ENCODE measurements at regions not wholly inside any gene's neighbourhood (a gene's known extent, or its start where the extent isn't known, plus 50 kb on each side); places are given as distances from the start of the nearest gene placed in this dataset.

DNA sequence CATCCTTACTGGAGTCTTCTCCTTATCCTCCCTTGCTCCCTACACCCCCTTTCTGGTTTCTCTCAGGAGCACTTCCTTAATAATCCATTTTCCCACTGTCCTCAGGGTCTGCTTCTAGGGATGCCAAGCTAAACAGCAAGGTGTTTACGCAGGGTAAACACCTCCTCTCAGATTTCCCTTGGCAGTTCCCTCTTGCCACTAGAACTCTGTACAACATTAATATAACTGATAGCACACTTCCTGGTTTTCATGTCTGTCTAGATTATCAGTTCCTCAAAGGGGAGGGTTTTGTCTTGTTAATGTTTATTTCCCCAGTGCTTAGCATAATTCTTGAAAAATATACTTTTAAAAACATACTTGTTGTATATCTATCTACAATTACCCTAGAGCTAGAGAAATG, 118.0 kb upstream of the SLC24A5 start:
- Histone ChIP-seq H3K4me3 (no peak overlapping the region), H3K27me3 (no peaks in the 10 kb centered on the region), H3K27ac (no peak overlapping the region), H3K9me3 (no peaks in the 10 kb centered on the region), H3K4me1 (peaks cover 0 to 10% (median 10%) of the 10 kb centered on the region in 3 donors), H3K36me3 (no peaks in the 10 kb centered on the region)
- FAIRE-seq (no peak), DNase-seq (no peak), ATAC-seq (peak; percentile 75 to 84 (median 80))
- intact Hi-C loops (cut with DNase I), result no loop called here
- 6 to 9% methylated on average over 1 of the region's 1 CpG for WGBS, 2 donors
- TF ChIP-seq, protein P1, sequence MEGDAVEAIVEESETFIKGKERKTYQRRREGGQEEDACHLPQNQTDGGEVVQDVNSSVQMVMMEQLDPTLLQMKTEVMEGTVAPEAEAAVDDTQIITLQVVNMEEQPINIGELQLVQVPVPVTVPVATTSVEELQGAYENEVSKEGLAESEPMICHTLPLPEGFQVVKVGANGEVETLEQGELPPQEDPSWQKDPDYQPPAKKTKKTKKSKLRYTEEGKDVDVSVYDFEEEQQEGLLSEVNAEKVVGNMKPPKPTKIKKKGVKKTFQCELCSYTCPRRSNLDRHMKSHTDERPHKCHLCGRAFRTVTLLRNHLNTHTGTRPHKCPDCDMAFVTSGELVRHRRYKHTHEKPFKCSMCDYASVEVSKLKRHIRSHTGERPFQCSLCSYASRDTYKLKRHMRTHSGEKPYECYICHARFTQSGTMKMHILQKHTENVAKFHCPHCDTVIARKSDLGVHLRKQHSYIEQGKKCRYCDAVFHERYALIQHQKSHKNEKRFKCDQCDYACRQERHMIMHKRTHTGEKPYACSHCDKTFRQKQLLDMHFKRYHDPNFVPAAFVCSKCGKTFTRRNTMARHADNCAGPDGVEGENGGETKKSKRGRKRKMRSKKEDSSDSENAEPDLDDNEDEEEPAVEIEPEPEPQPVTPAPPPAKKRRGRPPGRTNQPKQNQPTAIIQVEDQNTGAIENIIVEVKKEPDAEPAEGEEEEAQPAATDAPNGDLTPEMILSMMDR (IDR thresholded peaks at IDR 0.05), result no peak

DNA sequence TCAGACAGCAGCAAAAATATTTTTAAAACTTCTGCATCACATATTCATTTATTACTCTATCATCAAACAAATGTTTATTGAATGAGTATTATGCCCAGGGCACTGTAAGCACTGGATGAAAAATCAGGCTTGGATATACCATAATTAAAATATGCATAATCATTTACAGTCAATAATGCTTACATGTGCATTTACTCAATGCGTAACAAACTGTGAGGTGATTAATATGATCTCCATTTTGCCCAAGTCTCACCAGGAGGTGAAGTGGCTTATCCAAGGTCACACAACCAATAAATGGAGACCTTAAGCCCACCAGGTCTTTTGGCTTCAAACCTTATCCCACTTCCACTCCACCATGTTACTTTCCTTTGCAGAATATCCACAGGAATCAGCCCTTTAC, 117.3 kb upstream of the SLC24A5 start:
- no peak for FAIRE-seq
- ATAC-seq, result no peak
- no peaks in the 10 kb centered on the region for H3K27me3 ChIP-seq
- H3K36me3 ChIP-seq, result no peaks in the 10 kb centered on the region
- WGBS, 2 donors, result 81 to 94% methylated on average over 1 of the region's 1 CpG
- intact Hi-C loops (cut with DNase I), result no loop called here
- no peak for DNase-seq
- no peak overlapping the region for H3K4me3 ChIP-seq
- H3K4me1 ChIP-seq, result peaks cover 0 to 10% (median 10%) of the 10 kb centered on the region in 3 donors
- H3K9me3 ChIP-seq, result no peaks in the 10 kb centered on the region
- no peak overlapping the region for H3K27ac ChIP-seq
- TF ChIP-seq, protein P1 (IDR thresholded peaks at IDR 0.05), result no peak

DNA sequence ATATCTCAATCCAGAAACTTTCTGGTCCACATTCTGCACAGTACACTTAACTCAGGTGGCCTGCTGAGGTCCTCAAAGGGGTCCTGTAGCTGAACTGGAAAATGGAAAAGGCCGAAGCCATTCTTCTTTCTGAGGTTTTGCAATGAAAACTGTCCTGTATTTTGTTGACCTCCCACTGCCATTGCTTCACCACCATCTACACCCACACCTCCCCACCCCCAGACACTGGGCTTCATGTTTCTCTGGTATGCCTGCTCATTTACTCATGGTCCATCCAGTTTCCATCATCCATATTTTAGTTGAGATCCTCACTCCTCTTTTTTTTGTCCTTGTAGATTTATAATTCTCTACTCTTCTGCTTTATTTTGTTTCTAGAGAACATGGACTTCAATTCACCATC, 115.7 kb upstream of the SLC24A5 start:
- ATAC-seq, result no peak
- no peak for FAIRE-seq
- H3K9me3 ChIP-seq, result no peaks in the 10 kb centered on the region
- no peak for DNase-seq
- peaks cover 0 to 10% (median 10%) of the 10 kb centered on the region in 3 donors for H3K4me1 ChIP-seq
- no peak overlapping the region for H3K4me3 ChIP-seq
- no peaks in the 10 kb centered on the region for H3K36me3 ChIP-seq
- H3K27me3 ChIP-seq, result no peaks in the 10 kb centered on the region
- intact Hi-C loops (cut with DNase I), result no loop called here
- TF ChIP-seq, protein P1 (IDR thresholded peaks at IDR 0.05), result no peak
- 94 to 100% methylated on average over 1 of the region's 1 CpG for WGBS, 2 donors
- H3K27ac ChIP-seq, result no peak overlapping the region

DNA sequence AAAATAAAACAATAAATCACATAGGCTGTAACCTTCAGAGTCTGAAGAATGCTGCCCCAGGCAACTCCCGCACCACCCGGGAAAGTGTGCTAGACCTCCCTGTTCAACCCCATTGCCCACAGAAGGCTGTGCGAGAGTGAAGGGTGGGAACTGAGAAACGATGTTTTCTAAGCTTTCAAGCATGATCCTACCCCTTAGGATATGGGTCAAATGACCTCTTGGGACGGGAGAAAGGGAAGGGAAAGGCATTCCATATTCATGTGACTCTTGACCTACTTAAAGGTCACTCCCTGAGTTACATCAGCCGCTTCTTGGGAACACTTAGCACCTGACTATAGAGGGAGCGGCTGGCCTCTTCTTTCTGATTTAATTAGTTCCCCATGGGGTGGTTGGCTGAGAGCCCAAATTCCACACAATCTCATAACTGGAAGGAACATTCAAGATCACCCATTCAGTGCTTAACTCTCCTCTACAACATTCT, 114.7 kb upstream of the SLC24A5 start:
- WGBS, 2 donors, result 80 to 86% methylated on average over 7 of the region's 7 CpGs
- TF ChIP-seq, protein P1 (IDR thresholded peaks at IDR 0.05), result no peak
- intact Hi-C loops (cut with DNase I), result no loop called here
- DNase-seq, result no peak
- Histone ChIP-seq H3K36me3 (no peaks in the 10 kb centered on the region), H3K27me3 (no peaks in the 10 kb centered on the region), H3K4me1 (peaks cover 0 to 10% (median 10%) of the 10 kb centered on the region in 3 donors), H3K4me3 (no peak overlapping the region), H3K9me3 (no peaks in the 10 kb centered on the region), H3K27ac (no peak overlapping the region)
- no peak for FAIRE-seq
- ATAC-seq, result no peak

DNA sequence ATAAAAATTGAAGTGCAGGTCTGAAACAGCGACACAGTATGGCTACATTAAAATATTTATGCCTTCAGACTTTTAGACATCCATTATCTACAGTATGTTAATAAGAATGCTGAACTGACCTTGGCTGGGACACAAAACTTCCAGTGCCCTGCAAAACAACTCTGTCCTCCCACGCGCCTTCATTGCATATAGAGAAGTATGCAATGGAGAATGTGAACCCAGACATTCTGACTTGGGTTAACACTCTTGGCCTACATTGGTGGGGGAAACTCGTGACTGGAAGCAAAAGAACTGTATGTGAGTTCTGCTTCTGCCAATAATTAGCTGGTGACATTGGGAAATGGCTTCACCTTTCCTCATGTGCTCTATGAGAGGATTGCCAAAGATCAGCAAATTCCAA, 110.5 kb upstream of the SLC24A5 start:
- H3K4me1 ChIP-seq, result no peaks in the 10 kb centered on the region
- intact Hi-C loops (cut with DNase I), result no loop called here
- H3K36me3 ChIP-seq, result no peaks in the 10 kb centered on the region
- ATAC-seq (no peak), DNase-seq (no peak), FAIRE-seq (no peak)
- no peak overlapping the region for H3K4me3 ChIP-seq
- TF ChIP-seq, protein P1 (IDR thresholded peaks at IDR 0.05), result no peak
- 63 to 67% methylated on average over 4 of the region's 4 CpGs for WGBS, 2 donors
- no peak overlapping the region for H3K27ac ChIP-seq
- no peaks in the 10 kb centered on the region for H3K27me3 ChIP-seq
- no peaks in the 10 kb centered on the region for H3K9me3 ChIP-seq
